CD4-positive, alpha-beta T cell treated with Interleukin-4 for 4 hours (primary cell): ENCODE measurements at regions not wholly inside any gene's neighbourhood (a gene's known extent, or its start where the extent isn't known, plus 50 kb on each side); places are given as distances from the start of the nearest gene placed in this dataset.
A peak's percentile ranks its signal among the peaks of the same experiment; 100 is the strongest.
"Not testable (repeated sequence)": the region's sequence is repeated elsewhere in the genome, so short reads cannot be mapped to it uniquely, and the experiment has no call there.

Experiments
- DNase-seq: peaks from one replicate; pipeline ENCODE4 v3.0.0-alpha.2; 2020

DNA sequence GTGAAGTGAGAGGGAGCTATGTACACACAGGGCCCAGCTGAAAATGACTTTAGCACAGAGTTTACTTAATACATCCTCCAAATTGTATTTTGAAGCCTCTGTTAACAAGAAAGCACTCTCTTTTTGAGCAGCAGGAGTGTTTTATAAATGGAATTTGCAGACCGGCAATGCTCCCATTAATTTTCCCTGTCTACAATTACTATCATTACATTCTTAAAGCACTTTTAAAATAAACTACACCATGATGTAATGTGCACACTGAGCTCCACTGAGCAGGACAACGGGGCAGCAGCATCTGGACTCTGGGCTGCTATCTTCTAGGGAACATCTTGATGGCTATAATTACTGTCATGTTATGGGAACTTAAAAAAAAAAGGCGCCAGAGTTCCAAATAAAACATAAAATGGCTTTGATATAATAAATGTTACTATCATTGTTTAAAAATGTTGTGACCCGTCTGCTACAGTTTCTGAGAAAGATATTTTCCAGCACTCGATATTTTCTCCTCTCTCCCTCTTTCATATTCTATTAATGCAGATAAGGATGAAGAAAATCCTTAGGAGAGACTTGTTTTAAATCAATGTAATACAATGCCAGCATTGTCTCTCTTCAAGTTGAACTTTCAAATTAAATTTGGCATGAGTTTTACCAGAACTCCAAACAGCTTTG, 150.9 kb downstream of the HLX start:
- no peak for DNase-seq

GRCh38 chr1:221030990-221031389, 151.7 kb downstream of the HLX start:
- no peak for DNase-seq

DNA sequence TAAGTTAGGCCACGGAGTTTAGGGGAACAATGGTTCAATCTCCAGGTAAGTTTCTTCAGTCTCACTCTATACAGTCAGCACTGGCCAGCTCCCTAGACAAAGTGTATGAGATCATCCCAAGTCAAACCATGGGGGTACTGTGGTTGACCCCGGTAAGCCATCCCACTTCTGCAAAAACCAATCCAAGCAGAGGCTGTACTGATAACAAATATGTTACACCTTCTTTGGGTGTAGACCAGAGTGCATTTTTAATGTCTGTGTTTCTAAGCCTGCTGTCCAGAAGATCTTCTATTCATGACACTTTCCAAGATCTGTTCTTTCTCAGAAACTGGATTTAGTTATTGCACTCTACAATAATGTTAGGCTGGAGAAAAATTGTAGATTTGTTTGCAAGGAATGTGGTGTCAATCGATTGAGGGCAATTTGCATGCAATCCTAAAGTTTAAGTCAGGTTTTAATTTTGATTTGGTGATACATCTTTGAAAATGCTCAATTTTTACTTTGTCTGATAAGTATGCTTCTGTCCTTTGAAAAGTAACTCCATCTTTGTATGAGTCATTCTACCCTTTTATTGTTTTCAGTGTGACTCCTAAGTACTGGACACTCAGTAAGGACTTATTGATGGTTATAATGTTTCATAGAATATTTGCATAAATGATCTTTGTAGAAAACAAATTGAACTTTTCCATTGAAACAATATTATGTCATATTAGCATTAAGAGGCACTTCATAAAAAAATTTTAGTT, 152.4 kb downstream of the HLX start:
- DNase-seq = no peak

GRCh38 chr1:221032204-221032585, 153.0 kb downstream of the HLX start:
- no peak for DNase-seq

GRCh38 chr1:221032637-221033280, 153.5 kb downstream of the HLX start:
- no peak for DNase-seq

DNA sequence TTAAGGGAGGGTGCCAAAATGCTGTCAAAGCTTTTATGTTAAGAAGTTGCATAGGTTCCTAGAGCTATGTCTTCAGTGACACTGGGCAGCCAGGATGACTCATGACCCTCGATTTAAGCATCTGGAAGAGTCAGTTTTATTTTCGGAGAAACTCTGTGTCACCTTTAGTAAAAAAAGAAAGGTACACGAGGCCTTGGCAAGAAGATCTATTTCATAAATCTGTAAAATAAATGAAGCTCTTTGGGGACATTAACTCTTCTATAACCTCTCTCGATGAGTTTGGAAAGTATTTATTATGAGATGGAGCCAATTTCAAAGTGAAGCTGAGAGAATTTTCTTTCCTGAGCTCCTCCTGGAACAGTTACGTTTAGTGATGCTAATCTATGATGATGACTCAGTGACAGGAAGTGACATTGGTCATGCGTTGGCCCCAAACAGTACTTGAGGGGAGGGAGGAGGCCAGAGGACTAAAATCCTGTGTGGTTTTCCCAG, 156.5 kb downstream of the HLX start:
- DNase-seq = no peak

DNA sequence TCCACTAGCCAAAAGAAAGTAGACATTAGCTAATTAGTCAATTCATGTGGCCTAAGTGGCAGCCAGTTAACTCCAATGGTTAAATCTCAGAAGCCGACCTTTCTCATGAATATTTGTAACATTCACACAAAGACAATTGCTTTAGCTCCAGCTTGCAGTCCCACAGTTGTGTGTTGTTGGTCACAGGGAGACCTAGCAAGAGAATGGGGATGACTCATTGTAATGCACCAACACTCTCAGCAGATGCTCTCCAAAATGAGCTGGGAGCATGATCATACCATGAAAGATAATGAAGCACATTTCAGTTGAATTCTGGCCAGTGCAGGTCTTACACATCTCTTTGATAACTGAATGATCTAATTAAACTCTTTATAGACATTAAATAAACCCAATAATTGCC, 160.4 kb downstream of the HLX start:
- DNase-seq = no peak

DNA sequence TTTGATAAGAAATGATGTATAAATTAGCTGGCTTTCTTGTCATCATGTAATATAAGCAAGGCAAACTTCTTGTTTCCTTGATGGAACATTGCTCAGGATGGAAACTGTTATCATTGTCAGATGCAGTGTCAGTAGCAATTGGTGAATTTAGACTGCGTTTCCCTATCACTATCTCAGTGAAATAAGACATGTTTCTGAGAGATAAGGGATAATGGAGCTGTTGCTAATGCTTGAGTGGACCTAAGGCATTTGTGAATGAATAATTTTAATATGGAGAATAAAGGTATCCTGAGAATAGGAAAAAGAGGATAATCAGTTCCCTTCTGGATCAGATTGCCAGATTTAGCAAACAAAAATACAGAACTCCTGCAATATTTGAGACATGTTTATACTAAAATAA, 160.9 kb downstream of the HLX start:
- no peak for DNase-seq

DNA sequence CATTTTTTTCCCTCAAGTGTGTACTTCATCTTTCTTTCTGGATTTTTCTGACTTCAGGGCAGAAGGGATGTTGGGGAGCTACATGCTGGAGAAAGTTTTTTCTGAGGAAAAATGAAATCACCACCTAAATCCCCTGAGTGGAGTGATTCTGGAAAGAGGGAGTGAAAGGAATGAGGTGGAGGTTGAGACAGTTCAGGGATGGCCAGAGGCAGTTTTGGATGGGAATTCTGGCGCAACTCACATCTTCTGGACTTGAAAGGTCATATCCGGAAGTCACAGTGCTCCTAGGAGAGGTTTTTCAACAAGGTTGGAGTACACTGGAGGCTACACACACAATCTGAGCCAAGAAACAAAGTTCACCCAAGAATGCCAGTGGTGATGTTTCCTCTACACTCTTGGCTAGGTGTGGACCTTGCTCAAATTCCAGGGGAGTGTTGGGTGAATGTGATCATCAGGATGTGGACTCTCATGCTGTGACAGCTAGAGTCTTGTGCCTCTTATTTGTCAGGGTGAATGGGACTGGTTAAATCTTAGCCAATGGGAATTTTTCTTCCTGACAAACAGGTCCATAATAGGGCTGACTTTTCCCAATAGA, 161.5 kb downstream of the HLX start:
- no peak for DNase-seq

DNA sequence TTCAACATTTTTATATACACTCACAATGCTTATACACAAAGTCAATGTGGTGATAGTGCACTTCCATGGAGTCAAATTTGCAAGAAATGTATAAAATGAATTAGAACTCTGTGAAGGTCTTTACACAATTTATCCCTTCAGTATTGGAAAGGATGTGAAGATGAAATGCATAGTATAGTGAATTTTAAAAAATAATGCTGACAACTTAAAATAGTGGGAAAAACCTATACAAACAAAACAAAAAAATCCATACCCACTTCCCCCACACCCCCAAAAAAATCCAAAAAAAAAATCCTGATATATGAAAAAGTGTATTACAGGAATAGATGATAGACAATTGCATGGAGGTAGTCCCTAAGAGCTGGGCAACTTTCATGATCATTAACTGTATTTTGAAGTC, 165.3 kb downstream of the HLX start:
- DNase-seq = no peak

GRCh38 chr1:221045151-221045550, 165.9 kb downstream of the HLX start:
- no peak for DNase-seq

DNA sequence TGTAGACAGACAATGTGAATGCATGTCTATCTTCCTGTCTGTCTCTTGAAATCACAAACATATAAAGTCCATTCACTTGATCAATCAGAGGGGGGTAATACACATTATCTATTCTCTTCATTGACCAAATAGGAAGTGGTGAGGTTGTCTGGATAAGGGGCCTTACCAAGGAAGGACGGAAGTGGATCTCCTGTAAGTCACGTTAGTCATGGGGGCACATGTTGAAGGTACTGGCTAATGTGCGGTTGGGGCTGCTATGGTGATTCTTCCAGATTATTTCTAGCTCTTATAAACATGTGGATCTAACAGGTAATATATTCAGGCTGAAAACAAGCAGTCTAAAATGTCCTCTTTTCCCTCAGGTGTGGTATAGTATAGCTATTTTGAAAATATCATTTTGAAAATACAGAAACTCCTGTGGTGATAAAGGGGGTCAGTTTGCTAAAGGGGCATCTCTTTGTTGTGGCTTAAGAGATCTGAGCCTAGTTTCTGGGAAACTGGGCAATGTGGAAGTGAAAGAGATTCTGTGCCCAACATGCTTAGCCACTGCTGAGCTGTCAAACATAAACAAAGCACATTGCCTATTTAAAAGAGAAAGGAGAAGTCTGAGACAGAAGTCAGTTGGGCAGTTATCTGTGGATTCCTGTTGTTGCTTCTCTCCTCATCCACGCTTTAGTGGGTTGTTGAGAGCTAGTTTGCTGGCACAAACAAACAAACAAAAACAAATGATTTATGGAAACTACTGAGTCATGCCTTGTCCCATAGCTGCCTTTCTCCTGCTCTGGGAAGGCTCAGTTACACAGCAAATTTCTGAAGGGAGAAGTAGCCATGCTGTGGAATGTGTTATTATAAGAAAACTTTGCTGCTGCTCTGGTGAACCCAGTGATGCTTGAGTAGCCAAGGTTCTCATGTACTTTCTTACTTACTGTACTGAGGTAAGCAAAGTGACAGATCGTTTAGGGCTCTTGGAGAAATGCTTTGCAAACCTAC, 166.9 kb downstream of the HLX start:
- DNase-seq = no peak

GRCh38 chr1:221051391-221051790, 172.1 kb downstream of the HLX start:
- DNase-seq = not testable (repeated sequence)

- no peak for DNase-seq
Measured at GRCh38 chr1:221053889-221054288, 174.6 kb downstream of the HLX start.

DNA sequence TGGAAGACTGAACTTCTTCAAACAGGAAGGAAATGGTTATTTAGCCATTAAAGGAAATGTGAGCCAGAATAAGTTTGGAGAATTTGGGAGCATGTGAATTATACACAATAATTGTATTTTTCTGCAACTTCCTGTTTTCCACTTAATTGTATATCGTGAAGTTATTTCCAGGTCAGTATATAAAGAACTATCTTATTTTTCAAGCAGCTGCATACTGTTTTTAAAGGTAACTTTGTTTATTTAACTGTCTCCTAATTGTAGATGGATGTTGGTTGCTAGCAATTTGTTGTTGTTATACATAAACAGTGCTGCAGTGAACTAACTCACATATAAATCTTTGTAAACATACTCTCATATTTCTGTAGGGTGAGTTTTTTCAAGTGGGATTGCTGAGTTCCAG, 180.3 kb downstream of the HLX start:
- no peak for DNase-seq

- no peak for DNase-seq
Measured at GRCh38 chr1:221063651-221064050, 184.4 kb downstream of the HLX start.

DNA sequence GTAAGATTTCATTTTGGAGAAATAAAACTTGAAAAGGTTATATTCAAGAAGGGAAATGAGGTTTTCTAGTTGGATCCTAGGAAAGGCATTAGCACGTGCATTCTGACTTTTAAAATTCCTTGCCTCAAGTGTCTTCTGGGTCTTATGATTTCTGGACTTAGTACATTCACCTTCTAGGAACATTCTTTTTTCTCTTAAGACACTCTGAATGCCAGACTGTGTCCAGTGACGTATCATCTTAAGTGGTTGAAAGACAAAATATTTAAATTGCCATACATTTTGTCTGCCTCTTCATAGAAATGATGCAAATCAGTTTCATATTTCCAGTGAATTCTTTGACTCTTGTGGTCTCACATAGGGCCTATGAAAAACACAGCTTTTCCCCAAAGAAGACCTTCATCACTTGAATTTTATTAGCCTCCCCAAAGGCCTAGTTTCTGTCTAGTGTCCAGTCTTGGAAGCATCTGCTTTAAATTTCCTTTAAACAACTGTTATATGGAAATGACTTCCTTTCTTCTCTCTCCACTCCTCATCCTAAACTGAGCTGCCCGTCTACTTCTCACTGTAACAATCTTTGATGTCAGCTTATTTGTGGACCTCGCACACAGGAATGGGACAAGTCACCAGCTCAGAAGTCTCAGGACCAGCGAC, 187.2 kb downstream of the HLX start:
- no peak for DNase-seq

GRCh38 chr1:221067721-221068120, 188.5 kb downstream of the HLX start:
- DNase-seq = no peak

- DNase-seq = peak; percentile 5
Measured at GRCh38 chr1:221069178-221069903, 190.1 kb downstream of the HLX start.

- DNase-seq = no peak
Measured at GRCh38 chr1:221069986-221070385, 190.7 kb downstream of the HLX start.

- no peak for DNase-seq
Measured at GRCh38 chr1:221071777-221072176, 192.5 kb downstream of the HLX start.
